LHCN-M2 (cell line): ENCODE measurements at regions not wholly inside any gene's neighbourhood (a gene's known extent, or its start where the extent isn't known, plus 50 kb on each side); places are given as distances from the start of the nearest gene placed in this dataset.

Experiments used
- DNase-seq: peaks from one replicate; pipeline ENCODE4 v3.0.0-alpha.2; 2012; ENCODE audit warnings: low read depth

- DNase-seq: no peak
Measured at GRCh38 chrX:23525531-23525930, 141.8 kb upstream of the PRDX4 start.

- DNase-seq: no peak
Measured at GRCh38 chrX:23540532-23540931, 126.8 kb upstream of the PRDX4 start.

DNA sequence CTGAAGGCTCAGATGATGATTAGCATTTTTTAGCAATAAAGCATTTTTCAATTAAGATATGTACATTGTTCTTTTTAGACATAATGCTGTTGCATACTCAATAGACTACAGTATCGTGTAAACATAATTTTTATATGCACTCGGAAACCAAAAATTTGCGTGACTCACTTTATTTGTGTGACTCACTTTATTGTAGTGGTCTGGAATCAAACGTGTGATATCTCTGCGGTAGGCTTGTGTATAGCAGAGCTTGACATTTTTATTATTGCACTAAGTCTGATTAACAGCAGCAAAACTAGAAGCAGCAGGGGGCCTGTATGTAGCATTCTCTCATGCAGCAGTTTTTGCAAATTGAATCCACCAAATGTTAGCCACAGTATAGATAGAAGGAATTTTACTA, 119.1 kb upstream of the PRDX4 start:
- DNase-seq: peak; percentile 84

DNA sequence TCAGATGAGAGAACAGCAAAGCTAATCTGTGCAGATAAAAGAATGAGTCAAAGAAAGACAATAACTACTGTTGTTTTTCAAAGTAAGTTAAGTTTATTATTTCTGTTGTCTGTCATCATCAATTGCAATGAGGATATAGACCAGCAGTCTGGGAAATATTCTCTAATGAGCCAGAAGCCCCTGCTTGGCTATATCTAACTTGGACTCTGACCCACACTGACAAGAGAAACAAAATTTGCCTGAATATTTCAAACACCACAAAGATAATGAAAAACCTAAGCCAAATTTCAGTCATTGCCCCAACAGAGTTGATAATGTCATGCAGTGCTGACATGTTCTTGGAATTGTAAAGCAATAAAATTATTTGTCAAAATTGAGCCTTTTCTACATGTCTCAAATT, 115.0 kb upstream of the PRDX4 start:
- no peak for DNase-seq

- peak; percentile 41 for DNase-seq
Measured at GRCh38 chrX:23554304-23554703, 113.0 kb upstream of the PRDX4 start.

- no peak for DNase-seq
Measured at GRCh38 chrX:23557070-23557469, 110.2 kb upstream of the PRDX4 start.

DNA sequence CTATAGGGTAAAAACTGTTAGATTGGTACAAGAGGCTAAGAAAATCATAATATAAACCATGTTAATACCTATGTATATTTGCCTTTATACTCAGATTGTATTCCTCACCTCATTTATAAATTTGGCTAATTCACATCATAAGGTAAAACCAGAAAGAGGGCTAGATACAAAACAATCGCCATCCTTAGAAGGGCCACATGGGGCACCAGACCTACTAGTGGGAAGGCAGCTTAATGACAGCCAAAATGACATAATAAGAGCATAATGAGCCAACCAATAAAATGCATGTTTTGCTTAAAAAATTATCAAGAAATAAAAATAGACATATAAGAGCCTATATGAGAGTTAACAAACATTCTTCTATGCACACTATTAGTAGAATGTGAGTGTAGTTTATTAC, 107.3 kb upstream of the PRDX4 start:
- DNase-seq: no peak

GRCh38 chrX:23570674-23571343, 96.5 kb upstream of the PRDX4 start:
- no peak for DNase-seq

- no peak for DNase-seq
Measured at GRCh38 chrX:23575281-23575680, 92.0 kb upstream of the PRDX4 start.

DNA sequence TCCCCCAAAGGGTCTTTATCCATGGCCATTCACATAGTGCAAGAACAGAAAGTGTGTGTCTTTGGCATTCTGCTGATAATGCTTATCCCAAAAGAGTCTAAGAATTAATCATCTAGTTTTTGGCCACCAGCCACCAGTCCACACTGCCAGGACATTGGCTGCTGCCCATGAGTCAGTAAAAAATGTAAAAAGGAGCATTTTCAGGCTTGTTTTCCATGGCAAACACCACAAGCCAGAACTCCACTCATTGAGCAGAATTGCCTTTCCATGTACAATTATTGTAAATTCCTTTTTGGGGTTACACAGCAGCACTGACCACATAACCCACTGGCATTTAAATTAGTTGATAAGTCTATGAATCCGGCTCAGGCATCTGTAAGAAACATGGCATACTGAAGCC, 89.2 kb upstream of the PRDX4 start:
- peak; percentile 33 for DNase-seq

- no peak for DNase-seq
Measured at GRCh38 chrX:23589496-23589895, 77.8 kb upstream of the PRDX4 start.

GRCh38 chrX:23592741-23593140, 74.6 kb upstream of the PRDX4 start:
- no peak for DNase-seq

GRCh38 chrX:23598575-23598974, 68.7 kb upstream of the PRDX4 start:
- peak; percentile 21 for DNase-seq

DNA sequence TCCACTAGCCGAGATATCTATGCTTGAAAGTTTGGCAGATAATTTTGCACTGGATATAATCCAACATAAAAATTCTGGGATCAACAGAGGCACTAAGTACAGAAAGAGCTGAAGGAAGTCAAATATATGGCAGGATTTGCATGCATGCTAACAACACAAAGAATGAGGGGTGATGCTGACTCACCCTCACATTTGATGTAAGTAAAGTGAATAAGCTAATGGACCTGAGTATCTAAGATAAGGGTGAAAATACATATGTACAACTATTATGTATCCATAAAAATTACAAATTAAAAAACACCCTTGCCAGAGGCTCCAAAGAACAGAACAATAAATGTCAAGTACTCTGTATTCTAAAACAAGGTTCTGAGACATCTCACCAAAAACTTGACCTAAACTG, 63.8 kb upstream of the PRDX4 start:
- no peak for DNase-seq

DNA sequence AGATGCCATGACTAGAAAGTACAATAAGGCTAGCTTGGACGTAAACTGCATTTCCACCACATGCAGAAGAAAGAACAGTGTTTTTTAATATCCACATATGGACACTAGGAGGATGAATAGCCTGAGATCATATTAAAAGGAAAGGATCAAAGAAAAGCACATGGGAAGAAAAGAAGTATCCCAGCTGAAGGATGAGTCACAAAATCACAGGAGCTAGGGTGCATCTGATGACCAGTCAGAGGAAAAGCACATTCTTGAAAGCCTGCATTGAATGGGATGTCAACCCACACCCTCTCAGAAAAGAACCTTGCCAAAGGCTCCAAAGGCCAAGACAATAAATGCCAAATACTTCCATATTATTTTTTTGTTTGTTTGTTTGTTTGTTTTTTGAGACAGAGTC, 56.8 kb upstream of the PRDX4 start:
- peak; percentile 19 for DNase-seq

DNA sequence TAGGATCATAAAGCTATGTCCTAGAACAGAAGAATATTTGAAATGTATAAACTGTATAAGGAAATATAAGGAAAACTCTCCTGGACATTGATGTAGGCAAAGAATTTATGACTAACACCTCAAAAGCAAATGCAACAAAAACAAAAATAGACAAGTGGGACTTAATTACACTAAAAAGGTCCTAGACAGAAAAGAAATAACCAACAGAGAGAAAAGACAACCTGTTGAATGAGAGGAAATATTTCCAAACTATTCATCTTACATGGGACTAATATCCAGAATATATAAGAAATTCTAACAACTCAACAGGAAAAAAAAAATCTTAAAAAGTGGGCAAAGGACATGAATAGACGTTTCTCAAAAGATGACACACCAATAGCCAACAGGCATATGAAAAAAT, 54.4 kb upstream of the PRDX4 start:
- DNase-seq: no peak

GRCh38 chrX:23616361-23616760, 50.9 kb upstream of the PRDX4 start:
- DNase-seq: peak; percentile 10
